ENCODE measurements at regions not wholly inside any gene's neighbourhood (a gene's known extent, or its start where the extent isn't known, plus 50 kb on each side); places are given as distances from the start of the nearest gene placed in this dataset.

DNA sequence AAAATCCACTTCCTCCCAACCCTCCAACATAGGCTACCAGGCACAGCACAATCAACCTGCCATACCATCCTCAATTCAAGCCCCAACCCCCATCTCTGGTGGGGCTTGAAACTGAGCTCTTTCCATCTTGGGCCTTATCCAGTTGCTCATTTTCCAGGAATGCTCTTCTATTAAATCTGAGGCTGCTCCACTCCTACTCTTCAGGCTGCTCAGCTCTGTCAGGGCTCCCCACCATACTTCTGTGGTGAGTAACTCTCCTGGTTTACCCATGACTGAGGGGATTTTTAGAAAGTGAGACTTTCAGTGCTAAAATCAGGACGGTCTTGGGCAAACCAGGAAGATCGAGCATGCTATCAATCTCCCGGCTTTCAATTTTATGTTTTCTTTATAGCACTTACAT, 512.8 kb downstream of the LMO7 start:
- Histone ChIP-seq H3K4me1 (ENCODE audit: control insufficient read depth in 1 of 2, insufficient read depth in 2 of 2, low read length in 2 of 2) (no peaks in the 10 kb centered on the region), H3K4me3 (ENCODE audit: low read depth in 1 of 2, low read length in 2 of 2) (no peak overlapping the region), H3K9me3 (ENCODE audit: control insufficient read depth in 1 of 2, low read length in 2 of 2) (no peaks in the 10 kb centered on the region), H3K27ac (ENCODE audit: low read depth, low read length) (no peak overlapping the region), H3K9ac (ENCODE audit: low read depth in 1 of 2, low read length in 2 of 2) (no peak overlapping the region), H3K27me3 (ENCODE audit: control insufficient read depth in 1 of 2, insufficient read depth in 2 of 2, low read length in 2 of 2) (no peaks in the 10 kb centered on the region), H3K36me3 (ENCODE audit: control insufficient read depth in 1 of 2, insufficient read depth in 2 of 2, low read length in 2 of 2) (no peaks in the 10 kb centered on the region)

DNA sequence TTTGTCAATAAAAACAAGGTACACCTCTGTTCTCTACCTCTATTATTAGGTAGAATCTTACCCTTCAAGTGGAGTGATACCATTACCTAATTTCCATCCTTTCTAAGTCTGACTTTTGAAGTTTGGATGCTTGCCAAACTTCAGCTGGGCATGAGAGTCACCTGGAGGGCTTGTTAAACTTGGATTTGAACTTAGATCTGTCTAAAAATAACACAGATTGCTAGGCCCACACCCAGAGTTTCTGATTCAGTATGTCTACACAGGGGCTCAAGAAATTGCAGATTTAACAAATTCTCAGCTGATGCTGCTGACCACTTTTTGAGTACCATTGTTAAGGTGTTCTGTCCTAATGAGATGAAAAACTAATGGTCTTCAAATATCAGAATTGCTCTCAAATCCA, 512.2 kb downstream of the LMO7 start:
- Histone ChIP-seq H3K4me1 (ENCODE audit: control insufficient read depth in 1 of 2, insufficient read depth in 2 of 2, low read length in 2 of 2) (no peaks in the 10 kb centered on the region), H3K27me3 (ENCODE audit: control insufficient read depth in 1 of 2, insufficient read depth in 2 of 2, low read length in 2 of 2) (no peaks in the 10 kb centered on the region), H3K36me3 (ENCODE audit: control insufficient read depth in 1 of 2, insufficient read depth in 2 of 2, low read length in 2 of 2) (no peaks in the 10 kb centered on the region), H3K27ac (ENCODE audit: low read depth, low read length) (no peak overlapping the region), H3K4me3 (ENCODE audit: low read depth in 1 of 2, low read length in 2 of 2) (no peak overlapping the region), H3K9ac (ENCODE audit: low read depth in 1 of 2, low read length in 2 of 2) (no peak overlapping the region), H3K9me3 (ENCODE audit: control insufficient read depth in 1 of 2, low read length in 2 of 2) (no peaks in the 10 kb centered on the region)

DNA sequence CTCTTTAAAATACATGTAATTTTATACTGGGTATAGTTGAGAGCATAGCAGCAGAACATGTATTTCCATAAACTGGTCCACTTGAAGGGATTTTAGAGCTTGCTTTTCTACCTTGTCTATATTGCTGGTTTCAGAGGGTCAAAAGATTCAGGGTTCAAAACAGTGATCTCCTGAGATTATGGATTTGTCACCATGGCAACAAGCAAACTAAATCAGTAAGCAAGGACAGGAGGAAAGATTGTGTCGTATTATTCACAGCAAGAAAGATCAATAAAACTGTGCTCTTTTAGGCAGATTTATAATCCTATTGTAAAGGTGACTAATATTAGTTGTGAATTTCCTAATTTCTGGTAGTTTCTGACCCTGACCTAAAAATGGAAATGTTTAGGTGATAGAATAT, 496.4 kb downstream of the LMO7 start:
- Histone ChIP-seq H3K9ac (ENCODE audit: low read depth in 1 of 2, low read length in 2 of 2) (no peak overlapping the region), H3K4me3 (ENCODE audit: low read depth in 1 of 2, low read length in 2 of 2) (no peak overlapping the region), H3K4me1 (ENCODE audit: control insufficient read depth in 1 of 2, insufficient read depth in 2 of 2, low read length in 2 of 2) (no peaks in the 10 kb centered on the region), H3K9me3 (ENCODE audit: control insufficient read depth in 1 of 2, low read length in 2 of 2) (no peaks in the 10 kb centered on the region), H3K36me3 (ENCODE audit: control insufficient read depth in 1 of 2, insufficient read depth in 2 of 2, low read length in 2 of 2) (no peaks in the 10 kb centered on the region), H3K27me3 (ENCODE audit: control insufficient read depth in 1 of 2, insufficient read depth in 2 of 2, low read length in 2 of 2) (no peaks in the 10 kb centered on the region), H3K27ac (ENCODE audit: low read depth, low read length) (no peak overlapping the region)

DNA sequence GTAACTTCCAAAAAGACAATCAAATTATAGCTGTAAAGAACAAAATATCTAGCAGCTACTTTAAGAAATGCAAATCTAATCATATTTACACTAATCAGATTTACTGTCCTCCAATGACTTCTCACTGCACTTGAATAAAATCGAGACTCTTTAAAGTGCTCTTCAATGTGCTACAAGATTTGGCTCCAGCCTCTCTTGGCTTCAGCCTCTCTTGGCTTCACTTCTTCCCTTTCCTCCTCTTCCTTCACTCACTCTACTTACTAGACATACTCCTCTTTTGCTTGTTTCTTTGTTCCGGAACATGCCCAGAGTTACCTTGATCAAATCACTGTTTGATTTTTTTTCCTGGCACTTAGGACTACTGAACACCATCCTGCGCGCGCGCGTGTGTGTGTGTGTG, 495.4 kb downstream of the LMO7 start:
- H3K9ac ChIP-seq (ENCODE audit: low read depth in 1 of 2, low read length in 2 of 2): no peak overlapping the region
- no peak overlapping the region for H3K4me3 ChIP-seq (ENCODE audit: low read depth in 1 of 2, low read length in 2 of 2)
- no peaks in the 10 kb centered on the region for H3K36me3 ChIP-seq (ENCODE audit: control insufficient read depth in 1 of 2, insufficient read depth in 2 of 2, low read length in 2 of 2)
- H3K27me3 ChIP-seq (ENCODE audit: control insufficient read depth in 1 of 2, insufficient read depth in 2 of 2, low read length in 2 of 2): no peaks in the 10 kb centered on the region
- no peak overlapping the region for H3K27ac ChIP-seq (ENCODE audit: low read depth, low read length)
- H3K4me1 ChIP-seq (ENCODE audit: control insufficient read depth in 1 of 2, insufficient read depth in 2 of 2, low read length in 2 of 2): no peaks in the 10 kb centered on the region
- no peaks in the 10 kb centered on the region for H3K9me3 ChIP-seq (ENCODE audit: control insufficient read depth in 1 of 2, low read length in 2 of 2)

DNA sequence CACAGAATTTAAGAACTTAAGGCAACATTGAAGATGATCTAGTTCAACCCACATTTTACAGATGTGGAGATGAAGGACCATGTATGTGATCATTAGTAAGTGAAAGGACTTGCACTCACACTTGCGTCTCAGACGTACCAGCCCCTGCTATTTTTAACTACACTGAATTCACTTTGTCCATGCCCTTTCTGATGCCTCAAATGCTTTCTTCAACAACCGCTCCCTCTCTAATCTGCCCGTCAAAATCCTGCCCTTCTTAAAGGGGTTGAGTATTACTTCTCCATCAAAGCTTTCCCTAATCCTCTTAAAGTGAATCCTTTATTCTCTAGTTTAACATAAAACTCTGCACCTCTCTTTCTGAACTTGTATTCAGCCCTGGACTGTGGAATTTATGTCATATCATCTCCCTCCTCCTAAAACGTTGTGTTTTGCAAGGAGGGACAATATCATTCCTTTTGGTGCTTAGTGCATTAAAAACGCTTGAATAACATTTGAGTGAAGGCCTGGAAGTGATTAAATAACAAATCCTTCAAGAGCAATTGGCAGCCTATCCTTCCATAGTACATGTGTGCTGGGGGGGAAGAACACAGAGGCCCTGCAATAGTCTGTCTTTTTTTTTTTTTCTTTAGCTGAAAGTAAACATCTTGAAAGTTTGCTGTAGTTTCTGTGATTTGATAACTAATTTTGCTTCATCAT, 493.3 kb downstream of the LMO7 start:
- H3K4me3 ChIP-seq (ENCODE audit: low read depth in 1 of 2, low read length in 2 of 2): no peak overlapping the region

GRCh38 chr13:76127922-76128321, 491.8 kb downstream of the LMO7 start:
- Histone ChIP-seq H3K27ac (ENCODE audit: low read depth, low read length) (no peak overlapping the region), H3K27me3 (ENCODE audit: control insufficient read depth in 1 of 2, insufficient read depth in 2 of 2, low read length in 2 of 2) (no peaks in the 10 kb centered on the region), H3K4me3 (ENCODE audit: low read depth in 1 of 2, low read length in 2 of 2) (no peak overlapping the region), H3K4me1 (ENCODE audit: control insufficient read depth in 1 of 2, insufficient read depth in 2 of 2, low read length in 2 of 2) (no peaks in the 10 kb centered on the region), H3K36me3 (ENCODE audit: control insufficient read depth in 1 of 2, insufficient read depth in 2 of 2, low read length in 2 of 2) (no peaks in the 10 kb centered on the region), H3K9ac (ENCODE audit: low read depth in 1 of 2, low read length in 2 of 2) (no peak overlapping the region), H3K9me3 (ENCODE audit: control insufficient read depth in 1 of 2, low read length in 2 of 2) (peaks cover 8 to 18% of the 10 kb centered on the region in 2 donors)

More for the DNA sequence above, 493.3 kb downstream of the LMO7 start:
- H3K9ac ChIP-seq (ENCODE audit: low read depth in 1 of 2, low read length in 2 of 2): no peak overlapping the region
- H3K36me3 ChIP-seq (ENCODE audit: control insufficient read depth in 1 of 2, insufficient read depth in 2 of 2, low read length in 2 of 2): no peaks in the 10 kb centered on the region
- peaks cover 0 to 3% of the 10 kb centered on the region in 2 donors for H3K9me3 ChIP-seq (ENCODE audit: control insufficient read depth in 1 of 2, low read length in 2 of 2)
- H3K4me1 ChIP-seq (ENCODE audit: control insufficient read depth in 1 of 2, insufficient read depth in 2 of 2, low read length in 2 of 2): no peaks in the 10 kb centered on the region
- H3K27ac ChIP-seq (ENCODE audit: low read depth, low read length): no peak overlapping the region
- no peaks in the 10 kb centered on the region for H3K27me3 ChIP-seq (ENCODE audit: control insufficient read depth in 1 of 2, insufficient read depth in 2 of 2, low read length in 2 of 2)

DNA sequence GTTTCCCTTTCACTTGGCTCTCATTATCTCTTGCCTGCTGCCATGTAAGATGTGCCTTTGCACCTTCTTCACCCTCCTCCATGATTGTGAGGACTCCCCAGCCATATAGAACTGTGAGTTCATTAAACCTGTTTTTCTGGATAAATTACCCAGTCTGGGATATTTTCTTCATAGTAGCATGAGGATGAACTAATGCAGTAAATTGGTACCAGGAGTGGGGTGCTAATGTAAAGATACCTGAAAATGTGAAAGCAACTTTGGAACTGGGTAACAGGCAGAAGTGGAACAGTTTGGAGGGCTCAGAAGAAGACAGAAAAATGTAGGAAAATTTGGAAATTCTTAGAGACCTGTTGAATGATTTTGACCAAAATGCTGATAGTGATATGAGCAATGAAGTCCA, 487.4 kb downstream of the LMO7 start:
- H3K27me3 ChIP-seq (ENCODE audit: control insufficient read depth in 1 of 2, insufficient read depth in 2 of 2, low read length in 2 of 2): no peaks in the 10 kb centered on the region
- no peak overlapping the region for H3K4me3 ChIP-seq (ENCODE audit: low read depth in 1 of 2, low read length in 2 of 2)
- no peak overlapping the region for H3K27ac ChIP-seq (ENCODE audit: low read depth, low read length)
- H3K36me3 ChIP-seq (ENCODE audit: control insufficient read depth in 1 of 2, insufficient read depth in 2 of 2, low read length in 2 of 2): no peaks in the 10 kb centered on the region
- H3K9me3 ChIP-seq (ENCODE audit: control insufficient read depth in 1 of 2, low read length in 2 of 2): peaks cover 8 to 21% of the 10 kb centered on the region in 2 donors
- no peaks in the 10 kb centered on the region for H3K4me1 ChIP-seq (ENCODE audit: control insufficient read depth in 1 of 2, insufficient read depth in 2 of 2, low read length in 2 of 2)
- H3K9ac ChIP-seq (ENCODE audit: low read depth in 1 of 2, low read length in 2 of 2): no peak overlapping the region

GRCh38 chr13:76116751-76117360, 480.7 kb downstream of the LMO7 start:
- no peaks in the 10 kb centered on the region for H3K27me3 ChIP-seq (ENCODE audit: control insufficient read depth in 1 of 2, insufficient read depth in 2 of 2, low read length in 2 of 2)
- no peaks in the 10 kb centered on the region for H3K9me3 ChIP-seq (ENCODE audit: control insufficient read depth in 1 of 2, low read length in 2 of 2)
- no peaks in the 10 kb centered on the region for H3K36me3 ChIP-seq (ENCODE audit: control insufficient read depth in 1 of 2, insufficient read depth in 2 of 2, low read length in 2 of 2)
- H3K27ac ChIP-seq (ENCODE audit: low read depth, low read length): no peak overlapping the region
- no peaks in the 10 kb centered on the region for H3K4me1 ChIP-seq (ENCODE audit: control insufficient read depth in 1 of 2, insufficient read depth in 2 of 2, low read length in 2 of 2)
- H3K4me3 ChIP-seq (ENCODE audit: low read depth in 1 of 2, low read length in 2 of 2): no peak overlapping the region
- no peak overlapping the region for H3K9ac ChIP-seq (ENCODE audit: low read depth in 1 of 2, low read length in 2 of 2)

- no peak overlapping the region for H3K9ac ChIP-seq (ENCODE audit: low read depth in 1 of 2, low read length in 2 of 2)
- no peak overlapping the region for H3K27ac ChIP-seq (ENCODE audit: low read depth, low read length)
- H3K9me3 ChIP-seq (ENCODE audit: control insufficient read depth in 1 of 2, low read length in 2 of 2): no peaks in the 10 kb centered on the region
- no peak overlapping the region for H3K4me3 ChIP-seq (ENCODE audit: low read depth in 1 of 2, low read length in 2 of 2)
- no peaks in the 10 kb centered on the region for H3K27me3 ChIP-seq (ENCODE audit: control insufficient read depth in 1 of 2, insufficient read depth in 2 of 2, low read length in 2 of 2)
- no peaks in the 10 kb centered on the region for H3K4me1 ChIP-seq (ENCODE audit: control insufficient read depth in 1 of 2, insufficient read depth in 2 of 2, low read length in 2 of 2)
- H3K36me3 ChIP-seq (ENCODE audit: control insufficient read depth in 1 of 2, insufficient read depth in 2 of 2, low read length in 2 of 2): no peaks in the 10 kb centered on the region
These were observed 470.6 kb downstream of the LMO7 start for GRCh38 chr13:76106763-76107162.

- Histone ChIP-seq H3K9me3 (ENCODE audit: control insufficient read depth in 1 of 2, low read length in 2 of 2) (no peaks in the 10 kb centered on the region), H3K36me3 (ENCODE audit: control insufficient read depth in 1 of 2, insufficient read depth in 2 of 2, low read length in 2 of 2) (no peaks in the 10 kb centered on the region), H3K4me1 (ENCODE audit: control insufficient read depth in 1 of 2, insufficient read depth in 2 of 2, low read length in 2 of 2) (no peaks in the 10 kb centered on the region), H3K4me3 (ENCODE audit: low read depth in 1 of 2, low read length in 2 of 2) (no peak overlapping the region), H3K27ac (ENCODE audit: low read depth, low read length) (no peak overlapping the region), H3K9ac (ENCODE audit: low read depth in 1 of 2, low read length in 2 of 2) (no peak overlapping the region), H3K27me3 (ENCODE audit: control insufficient read depth in 1 of 2, insufficient read depth in 2 of 2, low read length in 2 of 2) (no peaks in the 10 kb centered on the region)
These were observed 458.5 kb downstream of the LMO7 start for GRCh38 chr13:76094645-76095044.

Data from duodenal mucosa (tissue), 2 donors.